Panc1 (cell line): ENCODE measurements at regions not wholly inside any gene's neighbourhood (a gene's known extent, or its start where the extent isn't known, plus 50 kb on each side); places are given as distances from the start of the nearest gene placed in this dataset.

Source experiments
- ATAC-seq: fragments of 200-7000 bp; cut with Tn5 transposase; 2 replicates; pipeline ENCODE4 v1.9.1; 2020; ENCODE audit warnings: mild to moderate bottlenecking, moderate library complexity
- BruUV-seq: library from RNA; stranded (reverse); fragments of 400-500 nt; replicated peaks from 2 replicates; lab custom pipeline; 2021; lab: Mats Ljungman, UMichigan
- CTCF ChIA-PET: fragments of 300-600 bp; sonication (Branson Sonifier 250); formaldehyde crosslinking; loops from one replicate; lab custom pipeline; 2022; ENCODE audit warnings: antibody characterized with exemption; lab: Charles Lee
- POLR2A ChIA-PET: fragments of 300-600 bp; sonication (Branson Sonifier 250); formaldehyde crosslinking; loops from one replicate; lab custom pipeline; 2022; ENCODE audit warnings: antibody characterized with exemption; lab: Charles Lee
- DNase-seq: peaks from one replicate; pipeline ENCODE4 v3.0.0-alpha.2; 2010; ENCODE audit warnings: low read depth, low spot score
- H3K27ac ChIP-seq: 2 replicates; pipeline ENCODE4 v1.5.1; 2011; ENCODE audit warnings: mild to moderate bottlenecking, low read length, inconsistent platforms
- H3K27me3 ChIP-seq: fragments of 200-500 bp; sonication (Bioruptor generic); 2 replicates; pipeline ENCODE4 v1.6.0; 2014; ENCODE audit warnings: low read length, inconsistent platforms; ENCODE audit not compliant: control insufficient read depth, insufficient read depth
- H3K36me3 ChIP-seq: fragments of 200-500 bp; sonication (Bioruptor generic); 2 replicates; pipeline ENCODE4 v1.5.1; 2014; ENCODE audit warnings: inconsistent platforms, mild to moderate bottlenecking, low read length, moderate library complexity; ENCODE audit not compliant: control insufficient read depth, insufficient read depth
- H3K4me1 ChIP-seq: 2 replicates; pipeline ENCODE4 v1.5.1; 2011; ENCODE audit warnings: inconsistent platforms, mild to moderate bottlenecking, low read length, moderate library complexity; ENCODE audit not compliant: control insufficient read depth, insufficient read depth
- H3K4me3 ChIP-seq, 2 experiments: 2 replicates each; pipeline ENCODE4 v1.5.1; 2011 to 2012; ENCODE audit warnings: low read depth in 2 of 2, low read length in 2 of 2, mild to moderate bottlenecking in 2 of 2, inconsistent platforms in 1 of 2, moderate library complexity in 1 of 2
- H3K9me3 ChIP-seq: fragments of 200-500 bp; sonication (Bioruptor generic); 2 replicates; pipeline ENCODE4 v1.5.1; 2014; ENCODE audit warnings: low read depth, mild to moderate bottlenecking, inconsistent platforms, low read length, moderate library complexity; ENCODE audit not compliant: control insufficient read depth, insufficient read depth
- CTCF ChIP-seq: fragments of 450-650 bp; IDR thresholded peaks from 2 replicates; pipeline ENCODE4 v1.5.1; 2017; ENCODE audit warnings: mild to moderate bottlenecking
- POLR2AphosphoS5 ChIP-seq: IDR thresholded peaks from 2 replicates; pipeline ENCODE4 v1.6.1; 2012; ENCODE audit warnings: mild to moderate bottlenecking, low read depth, low read length, moderate library complexity
- REST ChIP-seq, 2 experiments: IDR thresholded peaks; 2 replicates each; pipeline ENCODE4 v1.6.1; 2011 to 2012; ENCODE audit warnings: low read depth in 2 of 2, control low read depth in 1 of 2, low read length in 1 of 2, mild to moderate bottlenecking in 1 of 2, moderate library complexity in 1 of 2; ENCODE audit not compliant: insufficient read depth in 1 of 2
- SIN3A ChIP-seq: IDR thresholded peaks from 2 replicates; pipeline ENCODE4 v1.6.1; 2012; ENCODE audit warnings: low read depth, mild to moderate bottlenecking, low read length, moderate library complexity, borderline replicate concordance; ENCODE audit not compliant: insufficient read depth
- TCF7L2 ChIP-seq: IDR thresholded peaks from 2 replicates; pipeline ENCODE4 v1.6.1; 2011; ENCODE audit warnings: mild to moderate bottlenecking, low read depth, low read length, inconsistent platforms
- in situ Hi-C: cut with HindIII; loops from 2 replicates; pipeline ENCODE4 v1.10.0; 2016; ENCODE audit warnings: low sequenced_read_pairs, low pct_unique_long_range_greater_than_20kb
- intact Hi-C: fragments of 100-400 bp; cut with micrococcal nuclease; formaldehyde crosslinking; loops from one replicate; pipeline ENCODE4 v1.10.0; 2022; ENCODE audit not compliant: unreplicated experiment

- POLR2A ChIA-PET: no interaction called here
- in situ Hi-C loops (no loop called here), intact Hi-C loops (no loop called here)
- no peaks in the 10 kb centered on the region for H3K27me3 ChIP-seq
- DNase-seq: no peak
- ATAC-seq: no peak
- H3K36me3 ChIP-seq: no peaks in the 10 kb centered on the region
- no peak overlapping the region for H3K27ac ChIP-seq
- no TSS peak for BruUV-seq
- H3K4me3 ChIP-seq: no peak overlapping the region
- H3K9me3 ChIP-seq: no peaks in the 10 kb centered on the region
- no peaks in the 10 kb centered on the region for H3K4me1 ChIP-seq
- TF ChIP-seq SIN3A (no peak), REST (IDR thresholded peaks at IDR 0.05; ENCODE audit: insufficient read depth in 1 of 2, low read depth in 2 of 2, low read length in 1 of 2) (no peak), TCF7L2 (no peak), POLR2AphosphoS5 (no peak), CTCF (no peak)
- CTCF ChIA-PET: no interaction called here
Measured at GRCh38 chr21:16891821-16892220, 621.0 kb upstream of the CXADR start.

DNA sequence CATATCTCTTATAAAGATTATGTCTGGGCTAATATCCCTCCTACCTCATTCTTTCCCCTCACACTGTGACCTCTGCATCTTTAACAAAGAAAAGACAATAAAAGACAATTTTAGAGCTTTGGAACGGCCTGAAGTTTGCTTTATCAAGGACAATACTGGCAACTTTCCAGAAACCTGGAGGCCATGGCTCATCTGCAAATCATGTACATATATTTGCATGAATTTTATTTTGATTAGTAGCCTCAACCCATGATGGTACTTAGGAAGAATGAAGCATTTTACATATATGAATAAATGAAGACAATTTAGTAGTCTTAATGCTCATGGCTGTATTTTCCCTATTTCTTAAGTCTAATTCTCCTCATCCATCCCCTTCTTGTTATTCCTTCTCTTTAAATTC is 612.2 kb upstream of the CXADR start:
- in situ Hi-C loops (no loop called here), intact Hi-C loops (no loop called here)
- no peak for DNase-seq
- Histone ChIP-seq H3K4me3 (no peak overlapping the region), H3K4me1 (no peaks in the 10 kb centered on the region), H3K36me3 (no peaks in the 10 kb centered on the region), H3K9me3 (no peaks in the 10 kb centered on the region), H3K27me3 (no peaks in the 10 kb centered on the region), H3K27ac (no peak overlapping the region)
- ChIA-PET CTCF (no interaction called here), POLR2A (no interaction called here)
- no peak for ATAC-seq
- no TSS peak for BruUV-seq
- TF ChIP-seq POLR2AphosphoS5: no peak
- TF ChIP-seq CTCF: no peak
- no peak for TF ChIP-seq TCF7L2
- no peak for TF ChIP-seq SIN3A
- TF ChIP-seq REST (IDR thresholded peaks at IDR 0.05; ENCODE audit: insufficient read depth in 1 of 2, low read depth in 2 of 2, low read length in 1 of 2): no peak
